ENCODE measurements at regions not wholly inside any gene's neighbourhood (a gene's known extent, or its start where the extent isn't known, plus 50 kb on each side); places are given as distances from the start of the nearest gene placed in this dataset.

- no peak for DNase-seq (ENCODE audit: low spot score)
Observed at GRCh38 chr5:61263561-61264272, 68.3 kb upstream of the ZSWIM6 start.

DNA sequence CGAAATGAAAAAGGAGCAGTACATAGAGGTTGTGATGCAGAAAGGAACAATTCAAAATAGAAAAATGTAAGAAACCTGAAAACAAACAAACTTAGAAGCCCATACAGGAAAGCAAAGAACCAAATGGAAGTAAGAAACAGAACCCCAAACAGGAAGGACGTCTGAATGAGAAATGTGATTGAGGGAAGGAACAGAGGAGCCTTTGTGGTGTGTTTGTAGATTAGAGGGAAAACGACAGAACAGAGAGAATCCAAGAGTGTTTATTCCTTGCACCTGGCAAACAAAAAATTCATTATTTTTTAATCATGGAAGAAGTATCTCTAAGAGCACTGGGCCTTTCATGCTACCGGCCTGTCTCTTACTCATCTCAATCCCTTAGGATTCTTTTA, 67.8 kb upstream of the ZSWIM6 start:
- no peak for DNase-seq (ENCODE audit: low spot score)

- no peak for DNase-seq (ENCODE audit: low spot score)
Observed at GRCh38 chr5:61267116-61267515, 64.9 kb upstream of the ZSWIM6 start.

DNA sequence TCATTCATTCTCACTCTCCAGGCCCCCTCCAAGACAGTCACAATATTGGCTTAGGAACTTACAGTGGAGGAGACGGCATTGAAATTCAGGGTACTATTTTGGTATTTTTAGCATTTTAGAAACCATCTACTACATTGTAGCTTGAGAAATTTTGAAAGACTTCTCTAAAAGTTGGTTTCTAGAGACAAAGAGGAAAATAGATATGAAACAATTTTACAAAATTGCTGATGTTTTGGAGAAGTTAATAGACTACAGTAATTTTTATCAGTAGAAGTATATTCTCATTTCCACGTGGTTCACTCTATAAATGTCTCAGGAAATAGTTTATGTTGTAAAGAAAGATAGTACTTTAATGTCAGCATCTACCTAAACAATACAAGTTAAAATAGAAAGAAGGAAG, 63.2 kb upstream of the ZSWIM6 start:
- DNase-seq (ENCODE audit: low spot score) = no peak

DNA sequence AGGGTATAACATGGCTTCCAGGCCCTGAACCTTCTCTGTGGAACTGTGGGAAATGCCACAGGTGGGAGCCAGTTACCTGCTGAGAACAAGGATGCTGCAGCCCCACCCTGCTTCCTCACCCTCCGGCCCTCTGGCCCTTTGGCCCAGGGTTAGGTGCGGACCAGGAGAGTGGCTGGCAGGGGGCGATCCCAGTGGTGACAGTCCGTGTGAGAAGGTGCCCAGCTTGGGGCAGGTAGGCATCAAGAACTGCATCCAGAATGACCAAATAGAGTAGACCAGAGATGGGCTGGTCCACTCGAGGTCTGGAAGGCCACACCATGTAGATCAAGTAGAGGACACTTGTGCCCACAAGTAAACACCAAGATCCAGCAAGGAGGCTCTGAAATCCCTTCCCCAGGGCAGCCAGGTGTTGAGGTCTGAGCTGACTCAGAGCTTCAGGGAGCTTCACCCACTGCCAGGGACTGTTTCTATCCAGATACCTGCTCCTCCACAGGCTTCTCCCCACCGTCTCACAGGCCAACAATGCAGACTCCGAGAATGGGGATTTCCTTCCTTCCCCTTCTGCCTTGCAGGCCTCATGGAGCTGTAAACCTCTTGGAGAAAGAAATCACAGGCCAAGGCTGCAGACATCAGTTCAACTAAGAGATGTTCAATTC, 61.4 kb upstream of the ZSWIM6 start:
- DNase-seq (ENCODE audit: low spot score) = no peak

- no peak for DNase-seq (ENCODE audit: low spot score)
Observed at GRCh38 chr5:61272688-61273087, 59.4 kb upstream of the ZSWIM6 start.

DNA sequence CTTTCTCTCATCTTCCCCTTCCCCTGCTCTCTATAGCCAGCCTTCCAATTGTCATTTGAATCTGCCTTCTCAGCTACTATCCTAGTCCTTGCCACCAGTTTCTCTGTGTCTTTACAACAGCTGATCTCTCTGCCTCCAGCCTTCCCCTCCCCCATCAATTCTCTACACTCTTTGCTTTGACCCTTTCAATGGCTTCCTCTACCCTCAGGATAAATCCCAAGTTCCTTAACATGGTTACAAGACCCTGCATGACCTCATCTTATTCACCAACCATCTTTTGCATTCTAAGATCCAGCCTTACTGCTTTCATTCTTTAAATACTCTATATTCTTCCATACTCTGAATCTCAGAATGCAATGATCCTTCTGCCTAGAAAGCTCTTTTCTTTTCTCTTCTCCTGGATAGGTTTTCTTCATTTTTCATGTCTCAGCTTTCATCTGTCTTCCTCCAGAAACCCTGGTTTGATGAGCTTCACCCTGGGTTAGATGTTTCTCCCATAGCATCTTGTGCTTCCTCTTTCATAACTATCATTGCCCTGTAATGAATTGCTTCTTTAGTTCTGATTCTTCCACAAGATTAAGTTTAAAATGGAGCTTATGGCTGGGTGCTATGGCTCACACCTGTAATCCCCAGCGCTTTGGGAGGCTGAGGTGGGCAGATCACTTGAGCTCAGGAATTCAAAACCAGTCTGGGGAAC, 58.6 kb upstream of the ZSWIM6 start:
- no peak for DNase-seq (ENCODE audit: low spot score)

- DNase-seq (ENCODE audit: low spot score) = no peak
Observed at GRCh38 chr5:61274511-61274911, 57.5 kb upstream of the ZSWIM6 start.

GRCh38 chr5:61275841-61276240, 56.2 kb upstream of the ZSWIM6 start:
- DNase-seq (ENCODE audit: low spot score) = peak; percentile 10

- DNase-seq (ENCODE audit: low spot score) = no peak
Observed at GRCh38 chr5:61277190-61277589, 54.9 kb upstream of the ZSWIM6 start.

- no peak for DNase-seq (ENCODE audit: low spot score)
Observed at GRCh38 chr5:61277781-61278180, 54.3 kb upstream of the ZSWIM6 start.

GRCh38 chr5:61279725-61280124, 52.3 kb upstream of the ZSWIM6 start:
- no peak for DNase-seq (ENCODE audit: low spot score)

DNA sequence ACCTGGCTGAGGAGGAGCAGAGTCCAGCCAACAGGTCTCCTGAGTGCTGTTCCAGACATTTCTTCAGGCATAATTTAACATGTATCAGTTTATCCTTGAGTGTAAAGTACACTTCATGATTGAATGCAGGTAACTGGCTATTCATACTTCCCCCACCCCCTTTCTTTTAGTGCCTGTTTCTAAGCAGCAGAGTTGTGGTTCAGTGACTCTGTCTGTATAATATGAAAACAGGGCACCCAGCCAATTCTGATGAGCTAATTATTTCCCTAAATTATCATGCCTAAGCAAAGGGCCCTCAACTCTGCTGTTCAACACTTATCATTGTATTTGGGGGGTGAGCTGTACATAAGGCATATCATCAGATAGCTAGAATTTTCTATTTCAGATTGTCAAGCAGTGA, 51.9 kb upstream of the ZSWIM6 start:
- no peak for DNase-seq (ENCODE audit: low spot score)

DNA sequence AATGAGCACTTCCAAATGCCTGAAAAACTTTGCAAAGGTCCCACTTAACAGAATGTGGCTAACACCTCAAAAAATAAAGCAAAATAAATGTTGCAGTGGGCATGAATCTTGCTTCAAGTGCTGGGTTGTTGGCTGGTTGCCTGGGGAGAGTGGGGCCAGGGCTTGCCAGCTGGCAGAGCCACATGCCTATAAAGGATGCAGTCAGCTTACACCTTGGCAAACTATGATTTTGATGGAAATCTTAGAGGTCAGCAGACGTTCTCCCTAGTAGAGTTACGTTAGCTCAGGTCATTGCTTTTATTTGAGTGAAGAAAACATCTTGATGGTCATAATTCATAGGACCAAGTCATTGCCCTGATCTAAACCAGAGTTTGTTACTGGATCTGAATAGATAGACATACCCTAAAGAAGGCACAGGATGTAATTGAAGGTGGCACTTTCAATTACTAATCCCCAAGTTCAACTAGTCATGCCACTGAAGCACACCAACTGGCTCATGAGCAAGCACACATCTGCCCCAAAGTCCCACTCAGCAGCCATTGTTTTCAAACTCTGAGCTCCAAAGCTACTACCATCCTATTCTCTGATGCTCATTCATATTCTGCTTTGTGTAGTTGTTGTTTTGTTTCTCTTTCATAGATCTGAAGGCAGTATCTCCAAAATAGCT, 51.2 kb upstream of the ZSWIM6 start:
- no peak for DNase-seq (ENCODE audit: low spot score)

DNA sequence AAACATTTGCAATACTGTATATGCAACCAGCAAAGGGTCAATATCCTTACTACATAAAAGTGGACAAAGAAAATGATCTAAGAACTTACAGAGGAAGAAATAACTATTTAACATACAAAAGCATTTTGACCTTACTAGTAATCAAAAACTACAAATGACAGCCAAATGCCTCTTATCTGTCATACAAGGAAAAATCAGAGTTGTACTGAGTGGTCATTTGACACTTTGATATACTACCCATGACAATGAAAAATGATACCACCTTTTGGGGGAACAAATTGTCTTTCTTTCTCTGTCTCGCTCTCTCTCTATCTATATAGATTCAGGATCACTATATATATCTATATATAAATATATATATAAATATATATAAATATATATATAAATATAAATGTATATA, 50.4 kb upstream of the ZSWIM6 start:
- no peak for DNase-seq (ENCODE audit: low spot score)

Measured in CD4-positive, alpha-beta T cell treated with Interleukin-15 for 4 hours (primary cell).